ENCODE measurements at regions not wholly inside any gene's neighbourhood (a gene's known extent, or its start where the extent isn't known, plus 50 kb on each side); places are given as distances from the start of the nearest gene placed in this dataset.

GRCh38 chr1:234549447-234550021, 60.4 kb downstream of the IRF2BP2 start:
- Mint-ChIP-seq H3K27ac (ENCODE audit: low read depth, unreplicated experiment) (no peak overlapping the region), H3K9me3 (ENCODE audit: unreplicated experiment) (no peaks in the 10 kb centered on the region), H3K4me1 (ENCODE audit: insufficient read depth, unreplicated experiment) (peaks cover 11% of the 10 kb centered on the region), H3K36me3 (ENCODE audit: insufficient read depth, unreplicated experiment) (no peaks in the 10 kb centered on the region), H3K4me3 (ENCODE audit: unreplicated experiment) (no peak overlapping the region), H3K27me3 (ENCODE audit: insufficient read depth, unreplicated experiment) (no peaks in the 10 kb centered on the region)
- TF ChIP-seq, protein P1, sequence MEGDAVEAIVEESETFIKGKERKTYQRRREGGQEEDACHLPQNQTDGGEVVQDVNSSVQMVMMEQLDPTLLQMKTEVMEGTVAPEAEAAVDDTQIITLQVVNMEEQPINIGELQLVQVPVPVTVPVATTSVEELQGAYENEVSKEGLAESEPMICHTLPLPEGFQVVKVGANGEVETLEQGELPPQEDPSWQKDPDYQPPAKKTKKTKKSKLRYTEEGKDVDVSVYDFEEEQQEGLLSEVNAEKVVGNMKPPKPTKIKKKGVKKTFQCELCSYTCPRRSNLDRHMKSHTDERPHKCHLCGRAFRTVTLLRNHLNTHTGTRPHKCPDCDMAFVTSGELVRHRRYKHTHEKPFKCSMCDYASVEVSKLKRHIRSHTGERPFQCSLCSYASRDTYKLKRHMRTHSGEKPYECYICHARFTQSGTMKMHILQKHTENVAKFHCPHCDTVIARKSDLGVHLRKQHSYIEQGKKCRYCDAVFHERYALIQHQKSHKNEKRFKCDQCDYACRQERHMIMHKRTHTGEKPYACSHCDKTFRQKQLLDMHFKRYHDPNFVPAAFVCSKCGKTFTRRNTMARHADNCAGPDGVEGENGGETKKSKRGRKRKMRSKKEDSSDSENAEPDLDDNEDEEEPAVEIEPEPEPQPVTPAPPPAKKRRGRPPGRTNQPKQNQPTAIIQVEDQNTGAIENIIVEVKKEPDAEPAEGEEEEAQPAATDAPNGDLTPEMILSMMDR (IDR thresholded peaks at IDR 0.05; ENCODE audit: unreplicated experiment): no peak
- no TSS peak for BruUV-seq (replicated peaks)
- no peak for DNase-seq (ENCODE audit: unreplicated experiment)
- intact Hi-C loops (cut with micrococcal nuclease): loop anchor here (10.0 kb wide), 1 partner anchor 1365 kb away; no protein-coding TSS in a partner anchor
- POLR2A ChIA-PET: interaction anchor here (0.6 to 1.2 kb wide), 2 partner anchors 50 to 222 kb away, joined by 3 read pairs; no protein-coding TSS in a partner anchor
- CTCF ChIA-PET: interaction anchor here (1.0 kb wide), 1 partner anchor 44 kb away, joined by 3 read pairs; no protein-coding TSS in a partner anchor

DNA sequence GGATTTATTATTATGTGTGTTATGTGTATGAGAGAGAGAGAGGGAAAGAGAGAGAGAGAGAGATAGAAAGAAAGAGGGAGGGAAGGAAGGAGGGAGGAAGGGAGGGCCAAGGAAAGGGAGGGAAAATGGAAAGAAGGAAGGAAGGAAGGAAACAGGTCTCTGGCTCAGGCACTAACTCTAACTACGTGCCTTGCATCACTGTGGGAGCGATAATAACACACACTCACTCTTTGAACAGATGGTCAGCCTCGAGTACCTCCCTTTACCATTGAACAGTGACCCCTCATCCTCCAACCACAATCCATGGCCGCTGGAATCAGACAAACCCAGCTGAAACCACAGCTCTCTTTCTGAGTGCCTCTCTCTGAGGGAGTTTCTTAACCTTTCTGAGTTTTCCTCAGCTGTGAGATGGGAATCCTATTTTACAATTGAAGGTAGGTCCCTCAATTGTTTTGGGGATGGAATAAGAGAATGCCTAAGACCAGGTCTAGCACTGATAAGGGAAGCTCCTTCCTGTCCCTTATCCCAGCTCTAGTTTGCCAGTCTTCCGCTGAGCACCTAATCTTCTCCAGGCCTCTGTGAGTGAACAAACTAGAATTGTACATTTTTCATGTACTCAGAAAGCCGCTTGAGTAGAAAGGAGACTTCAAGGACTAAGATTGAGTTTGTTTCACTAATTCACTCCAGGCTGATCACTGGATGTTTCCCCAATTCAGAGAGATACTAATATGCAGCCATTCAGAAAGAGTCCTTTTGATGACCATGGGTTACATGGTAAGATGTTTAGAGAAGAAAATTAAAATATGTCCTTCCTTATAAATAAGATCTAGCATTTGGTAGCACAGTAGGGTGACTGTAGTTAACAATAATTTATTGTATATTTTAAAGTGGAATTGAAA, 62.8 kb downstream of the IRF2BP2 start:
- Mint-ChIP-seq H3K9me3 (ENCODE audit: unreplicated experiment) (no peaks in the 10 kb centered on the region), H3K4me1 (ENCODE audit: insufficient read depth, unreplicated experiment) (peaks cover 26% of the 10 kb centered on the region), H3K36me3 (ENCODE audit: insufficient read depth, unreplicated experiment) (no peaks in the 10 kb centered on the region), H3K27ac (ENCODE audit: low read depth, unreplicated experiment) (no peak overlapping the region), H3K4me3 (ENCODE audit: unreplicated experiment) (no peak overlapping the region), H3K27me3 (ENCODE audit: insufficient read depth, unreplicated experiment) (no peaks in the 10 kb centered on the region)
- intact Hi-C loops (cut with micrococcal nuclease): loop anchor here (10.0 kb wide), 1 partner anchor 1362 kb away; no protein-coding TSS in a partner anchor
- TF ChIP-seq, protein P1 (IDR thresholded peaks at IDR 0.05; ENCODE audit: unreplicated experiment): no peak
- no peak for DNase-seq (ENCODE audit: unreplicated experiment)
- no TSS peak for BruUV-seq (replicated peaks)
- POLR2A ChIA-PET: interaction anchor here (1.0 to 19.7 kb wide), 3 partner anchors 13 to 55 kb away, joined by 3 to 467 read pairs (median 66); no protein-coding TSS in a partner anchor
- CTCF ChIA-PET: interaction anchor here (0.9 kb wide), 1 partner anchor 9 kb away, joined by 6 read pairs; no protein-coding TSS in a partner anchor

- H3K27ac Mint-ChIP-seq (ENCODE audit: low read depth, unreplicated experiment): no peak overlapping the region
- H3K9me3 Mint-ChIP-seq (ENCODE audit: unreplicated experiment): no peaks in the 10 kb centered on the region
- intact Hi-C loops (cut with micrococcal nuclease): loop anchor here (10.0 kb wide), 1 partner anchor 1362 kb away; no protein-coding TSS in a partner anchor
- no peaks in the 10 kb centered on the region for H3K27me3 Mint-ChIP-seq (ENCODE audit: insufficient read depth, unreplicated experiment)
- BruUV-seq (replicated peaks): no TSS peak
- no peak for DNase-seq (ENCODE audit: unreplicated experiment)
- CTCF ChIA-PET: interaction anchor here (0.6 to 4.8 kb wide), 3 partner anchors 9 to 852 kb away, joined by 3 to 26 read pairs (median 3); no protein-coding TSS in a partner anchor
- H3K4me3 Mint-ChIP-seq (ENCODE audit: unreplicated experiment): no peak overlapping the region
- H3K36me3 Mint-ChIP-seq (ENCODE audit: insufficient read depth, unreplicated experiment): no peaks in the 10 kb centered on the region
- H3K4me1 Mint-ChIP-seq (ENCODE audit: insufficient read depth, unreplicated experiment): peaks cover 34% of the 10 kb centered on the region
- POLR2A ChIA-PET: interaction anchor here (2.4 to 19.7 kb wide), 5 partner anchors 13 to 56 kb away, joined by 8 to 467 read pairs (median 127); no protein-coding TSS in a partner anchor
- TF ChIP-seq, protein P1 (IDR thresholded peaks at IDR 0.05; ENCODE audit: unreplicated experiment): no peak
These were observed 63.6 kb downstream of the IRF2BP2 start for GRCh38 chr1:234546387-234546704.
